GM12878 (cell line): ENCODE measurements at regions not wholly inside any gene's neighbourhood (a gene's known extent, or its start where the extent isn't known, plus 50 kb on each side); places are given as distances from the start of the nearest gene placed in this dataset.

ENCODE experiments used
- ATAC-seq: fragments of 200-7000 bp; cut with Tn5 transposase; 3 replicates; pipeline ENCODE4 v1.9.1; 2020; ENCODE audit warnings: mild to moderate bottlenecking, moderate library complexity
- BruUV-seq: library from RNA; stranded (reverse); fragments of 400-500 nt; replicated peaks from 2 replicates; lab custom pipeline; 2021; lab: Mats Ljungman, UMichigan
- CTCF ChIA-PET: fragments of 300-600 bp; sonication (Branson Sonifier 250); formaldehyde crosslinking; extraction: SDS; loops from one replicate; lab custom pipeline; 2021; ENCODE audit warnings: inconsistent platforms; lab: Yijun Ruan, JAX
- POLR2A ChIA-PET: fragments of 350-600 bp; formaldehyde crosslinking; extraction: SDS; loops from one replicate; lab custom pipeline; 2021; ENCODE audit warnings: inconsistent platforms; lab: Charles Lee
- RAD21 ChIA-PET: fragments of 300-600 bp; sonication (Branson Sonifier 250); formaldehyde crosslinking; loops from one replicate; lab custom pipeline; 2023; ENCODE audit warnings: antibody characterized with exemption; ENCODE audit not compliant: unreplicated experiment; lab: Charles Lee
- SMC1A ChIA-PET: fragments of 300-600 bp; sonication (Branson Sonifier 250); formaldehyde crosslinking; loops from one replicate; lab custom pipeline; 2023; ENCODE audit not compliant: unreplicated experiment, uncharacterized antibody; lab: Charles Lee
- DNase-seq: peaks from one replicate; pipeline ENCODE4 v3.0.0-alpha.2; 2011; ENCODE audit warnings: low read depth, low spot score
- FAIRE-seq: peaks from 3 replicates; lab custom pipeline; 2011; peaks lifted over from hg19 to GRCh38; lab: Jason Lieb, UNC
- H2AFZ ChIP-seq: 2 replicates; pipeline ENCODE4 v1.6.0; 2011; ENCODE audit warnings: low read depth, low read length, control low read depth; ENCODE audit not compliant: control insufficient read depth
- H3K27ac ChIP-seq: 2 replicates; pipeline ENCODE4 v1.5.1; 2011; ENCODE audit warnings: control low read depth; ENCODE audit not compliant: control insufficient read depth, insufficient read depth
- H3K27me3 ChIP-seq, 2 experiments: replicated peaks in 1 of 2; 2 replicates each; pipeline versions ENCODE4 v1.6.0 to v1.6.1; 2011; ENCODE audit warnings: low read length in 1 of 2; ENCODE audit not compliant: control insufficient read depth in 2 of 2, insufficient read depth in 2 of 2
- H3K36me3 ChIP-seq, 2 experiments: 2 replicates each; pipeline ENCODE4 v1.5.1; 2011; ENCODE audit warnings: low read length in 1 of 2; ENCODE audit not compliant: control insufficient read depth in 2 of 2, insufficient read depth in 2 of 2
- H3K4me1 ChIP-seq: 2 replicates; pipeline ENCODE4 v1.6.1; 2011; ENCODE audit warnings: mild to moderate bottlenecking, low read length, moderate library complexity, mixed read lengths; ENCODE audit not compliant: control insufficient read depth, insufficient read depth
- H3K4me2 ChIP-seq: 2 replicates; pipeline ENCODE4 v1.6.0; 2011; ENCODE audit warnings: control low read depth; ENCODE audit not compliant: control insufficient read depth, insufficient read depth
- H3K4me3 ChIP-seq: fragments of 200-600 bp; sonication (generic); 2 replicates; pipeline ENCODE4 v1.5.1; 2016
- H3K79me2 ChIP-seq: 2 replicates; pipeline ENCODE4 v1.6.0; 2011; ENCODE audit warnings: low read length; ENCODE audit not compliant: control insufficient read depth, insufficient read depth
- H3K9ac ChIP-seq: 2 replicates; pipeline ENCODE4 v1.8.0; 2011; ENCODE audit warnings: low read length, control low read depth, mixed read lengths; ENCODE audit not compliant: control insufficient read depth, insufficient read depth
- H3K9me3 ChIP-seq: replicated peaks from 3 replicates; pipeline ENCODE4 v1.5.1; 2011; ENCODE audit warnings: mild to moderate bottlenecking, low read length; ENCODE audit not compliant: control insufficient read depth, insufficient read depth
- H4K20me1 ChIP-seq: 2 replicates; pipeline ENCODE4 v1.6.0; 2011; ENCODE audit not compliant: control insufficient read depth, insufficient read depth
- BACH1 ChIP-seq: fragments of 450-650 bp; IDR thresholded peaks from 2 replicates; pipeline ENCODE4 v1.6.1; 2017; ENCODE audit warnings: mild to moderate bottlenecking, borderline replicate concordance
- BCL11A ChIP-seq: IDR thresholded peaks from 2 replicates; pipeline ENCODE4 v1.6.1; 2011; ENCODE audit warnings: low read depth, low read length
- DPF2 ChIP-seq: fragments of 450-650 bp; IDR thresholded peaks from 2 replicates; pipeline ENCODE4 v1.6.1; 2017; ENCODE audit warnings: mild to moderate bottlenecking
- EZH2 ChIP-seq: IDR thresholded peaks from 2 replicates; pipeline ENCODE4 v1.6.1; 2012; ENCODE audit warnings: low read depth, mild to moderate bottlenecking, control low read depth, inconsistent platforms, low read length, borderline replicate concordance; ENCODE audit not compliant: control insufficient read depth
- HDAC2 ChIP-seq: fragments of 200-600 bp; sonication (generic); IDR thresholded peaks from 2 replicates; pipeline ENCODE4 v1.6.1; 2017
- HDAC6 ChIP-seq: fragments of 200-600 bp; sonication (generic); IDR thresholded peaks from one replicate; pipeline ENCODE4 v1.8.0; 2017; ENCODE audit warnings: antibody characterized with exemption; ENCODE audit not compliant: unreplicated experiment
- JUNB ChIP-seq: IDR thresholded peaks from 2 replicates; pipeline ENCODE4 v1.6.1; 2016; ENCODE audit warnings: antibody characterized with exemption, mild to moderate bottlenecking
- JUND ChIP-seq: IDR thresholded peaks from 2 replicates; pipeline ENCODE4 v1.6.1; 2012; ENCODE audit warnings: low read depth, mild to moderate bottlenecking, low read length, improper control_type of control experiment, moderate library complexity
- KAT2A ChIP-seq: conservative IDR thresholded peaks from 2 replicates; pipeline ENCODE4 v1.6.1; 2011; ENCODE audit warnings: low read depth, low read length; ENCODE audit not compliant: control insufficient read depth
- LARP7 ChIP-seq: fragments of 450-650 bp; IDR thresholded peaks from 2 replicates; pipeline ENCODE4 v1.6.1; 2017; ENCODE audit warnings: mild to moderate bottlenecking
- MTA2 ChIP-seq: fragments of 450-650 bp; IDR thresholded peaks from 2 replicates; pipeline ENCODE4 v1.6.1; 2016; ENCODE audit warnings: low read depth, mild to moderate bottlenecking, moderate library complexity
- NFYB ChIP-seq: IDR thresholded peaks from 2 replicates; pipeline ENCODE4 v1.6.1; 2011; ENCODE audit warnings: low read depth, mild to moderate bottlenecking, low read length, improper control_type of control experiment, moderate library complexity; ENCODE audit not compliant: insufficient read depth
- PAX5 ChIP-seq: IDR thresholded peaks from 2 replicates; pipeline ENCODE4 v1.6.1; 2011; ENCODE audit warnings: low read depth, low read length, borderline replicate concordance
- POLR2A ChIP-seq: IDR thresholded peaks from 2 replicates; pipeline ENCODE4 v1.6.1; 2011; ENCODE audit warnings: low read depth, mild to moderate bottlenecking, low read length
- POLR2AphosphoS2 ChIP-seq: IDR thresholded peaks from 2 replicates; pipeline ENCODE4 v1.6.1; 2011; ENCODE audit warnings: low read depth, mild to moderate bottlenecking, low read length, improper control_type of control experiment, moderate library complexity
- POLR2AphosphoS5 ChIP-seq: IDR thresholded peaks from 2 replicates; pipeline ENCODE4 v1.6.1; 2011; ENCODE audit warnings: mild to moderate bottlenecking, low read length, inconsistent platforms
- RFX5 ChIP-seq: IDR thresholded peaks from 2 replicates; pipeline ENCODE4 v1.6.1; 2011; ENCODE audit warnings: low read depth, low read length, improper control_type of control experiment
- TCF3 ChIP-seq: IDR thresholded peaks from 2 replicates; pipeline ENCODE4 v1.6.1; 2012; ENCODE audit warnings: low read depth, mild to moderate bottlenecking, low read length, borderline replicate concordance; ENCODE audit not compliant: insufficient read depth
- WRNIP1 ChIP-seq: IDR thresholded peaks from 2 replicates; pipeline ENCODE4 v1.6.1; 2011; ENCODE audit warnings: low read depth, low read length, improper control_type of control experiment, borderline replicate concordance
- YBX1 ChIP-seq: fragments of 450-650 bp; IDR thresholded peaks from 2 replicates; pipeline ENCODE4 v1.6.1; 2016; ENCODE audit warnings: antibody characterized with exemption
- ZNF384 ChIP-seq: IDR thresholded peaks from 2 replicates; pipeline ENCODE4 v1.6.1; 2012; ENCODE audit warnings: low read depth, mild to moderate bottlenecking, low read length, improper control_type of control experiment, borderline replicate concordance
- WGBS: methylation state at CpG from one replicate; pipeline ENCODE4 v1.1.6; 2016; ENCODE audit warnings: low lambda C conversion rate; ENCODE audit not compliant: insufficient replicate concordance, insufficient coverage; ENCODE audit errors: missing lambda C conversion rate; 5-methylcytosine and 5-hydroxymethylcytosine counted together
- in situ Hi-C: fragments of 300-500 bp; cut with MboI; formaldehyde crosslinking; loops from 9 replicates; pipeline ENCODE4 v1.14.3; 2018; ENCODE audit warnings: mixed read lengths
- intact Hi-C: fragments of 100-400 bp; cut with micrococcal nuclease; formaldehyde crosslinking; loops from one replicate; pipeline ENCODE4 v1.14.2; 2022; ENCODE audit not compliant: unreplicated experiment
- TF ChIP-seq, protein P1 (sequence below): IDR thresholded peaks from 2 replicates; pipeline ENCODE4 v1.6.1; 2011; ENCODE audit warnings: low read depth, mild to moderate bottlenecking, low read length, moderate library complexity, borderline replicate concordance; ENCODE audit errors: extremely low read depth

DNA sequence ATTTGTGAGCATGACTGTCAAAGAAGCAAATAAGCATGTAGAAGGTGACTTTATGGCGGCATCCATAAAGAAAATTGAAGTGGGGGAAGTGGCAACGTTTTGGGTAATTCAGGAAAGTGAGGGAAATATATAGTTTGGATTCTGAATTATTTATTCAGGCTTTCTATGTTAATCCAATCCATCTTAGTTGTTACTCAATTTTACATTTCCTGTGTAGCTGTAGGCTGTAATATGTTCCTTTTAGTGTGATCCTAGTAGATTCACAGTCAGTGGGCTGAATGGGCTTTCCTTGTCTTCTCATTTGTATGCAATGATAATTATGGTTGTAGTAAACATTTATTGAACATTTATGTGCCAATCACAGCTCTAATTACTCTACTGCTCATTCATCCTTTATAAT, 654.1 kb downstream of the EDEM1 start (continued):
- TF ChIP-seq ZNF384 (no peak), POLR2AphosphoS2 (no peak), MTA2 (no peak), NFYB (no peak), LARP7 (no peak)

- Histone ChIP-seq H3K79me2 (no peaks in the 10 kb centered on the region), H3K27me3 (no peaks in the 10 kb centered on the region), H2AFZ (no peak overlapping the region), H4K20me1 (no peaks in the 10 kb centered on the region), H3K4me3 (no peak overlapping the region), H3K9me3 (no peaks in the 10 kb centered on the region), H3K9ac (no peak overlapping the region), H3K36me3 (no peaks in the 10 kb centered on the region), H3K4me2 (no peak overlapping the region), H3K4me1 (no peaks in the 10 kb centered on the region), H3K27ac (no peak overlapping the region)
- in situ Hi-C loops = no loop called here
- BruUV-seq = no TSS peak
- DNase-seq = no peak
- ChIA-PET SMC1A (no interaction called here), CTCF (no interaction called here), POLR2A (no interaction called here), RAD21 (no interaction called here)
- no peak for FAIRE-seq
- TF ChIP-seq JUNB = no peak
- no peak for TF ChIP-seq ZNF384
- no peak for TF ChIP-seq POLR2AphosphoS2
- no peak for TF ChIP-seq BCL11A
- no peak for TF ChIP-seq KAT2A
- 0% methylated on average over 1 of the region's 1 CpG for WGBS
- ATAC-seq = no peak
- intact Hi-C loops = no loop called here
Measured at GRCh38 chr3:5846261-5846660, 658.8 kb downstream of the EDEM1 start.

- no peak overlapping the region for H2AFZ ChIP-seq
- no TSS peak for BruUV-seq
- RAD21 ChIA-PET = no interaction called here
- no peaks in the 10 kb centered on the region for H4K20me1 ChIP-seq
- CTCF ChIA-PET = no interaction called here
- no peaks in the 10 kb centered on the region for H3K4me1 ChIP-seq
- WGBS = 0% methylated on average over 3 of the region's 3 CpGs
- H3K27me3 ChIP-seq = no peaks in the 10 kb centered on the region
- no peaks in the 10 kb centered on the region for H3K9me3 ChIP-seq
- H3K79me2 ChIP-seq = no peaks in the 10 kb centered on the region
- ATAC-seq (no peak), DNase-seq (no peak), FAIRE-seq (no peak)
- no peak overlapping the region for H3K27ac ChIP-seq
- no peak overlapping the region for H3K4me2 ChIP-seq
- H3K9ac ChIP-seq = no peak overlapping the region
- in situ Hi-C loops = no loop called here
- no peak overlapping the region for H3K4me3 ChIP-seq
- SMC1A ChIA-PET = no interaction called here
- H3K36me3 ChIP-seq = no peaks in the 10 kb centered on the region
- POLR2A ChIA-PET = no interaction called here
- intact Hi-C loops = no loop called here
- TF ChIP-seq RFX5 (no peak), WRNIP1 (no peak), EZH2 (no peak), HDAC6 (no peak), POLR2A (no peak), BACH1 (no peak), JUND (no peak), POLR2AphosphoS5 (no peak), YBX1 (no peak), DPF2 (no peak), TCF3 (no peak), PAX5 (no peak), HDAC2 (no peak)
- TF ChIP-seq, protein P1, sequence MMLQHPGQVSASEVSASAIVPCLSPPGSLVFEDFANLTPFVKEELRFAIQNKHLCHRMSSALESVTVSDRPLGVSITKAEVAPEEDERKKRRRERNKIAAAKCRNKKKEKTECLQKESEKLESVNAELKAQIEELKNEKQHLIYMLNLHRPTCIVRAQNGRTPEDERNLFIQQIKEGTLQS = no peak
Measured at GRCh38 chr3:5861151-5861550, 673.6 kb downstream of the EDEM1 start.
